H9 (cell line): ENCODE measurements at regions not wholly inside any gene's neighbourhood (a gene's known extent, or its start where the extent isn't known, plus 50 kb on each side); places are given as distances from the start of the nearest gene placed in this dataset.

Experiments
- DNase-seq: peaks from one replicate; pipeline ENCODE4 v3.0.0-alpha.2; 2017
- H2AFZ ChIP-seq: one replicate; pipeline ENCODE4 v1.6.1; 2013; ENCODE audit warnings: mild to moderate bottlenecking, low read length, control low read depth, moderate library complexity
- H2AK5ac ChIP-seq: 2 replicates; pipeline ENCODE4 v1.6.1; 2013; ENCODE audit warnings: low read length, control low read depth, mixed read lengths; ENCODE audit not compliant: insufficient read length
- H2BK120ac ChIP-seq: one replicate; pipeline ENCODE4 v1.6.1; 2013; ENCODE audit warnings: low read depth, mild to moderate bottlenecking, low read length, control low read depth, inconsistent platforms; ENCODE audit not compliant: poor library complexity, severe bottlenecking
- H2BK12ac ChIP-seq: 2 replicates; pipeline ENCODE4 v1.6.1; 2013; ENCODE audit warnings: low read length, control low read depth, mixed read lengths, low read depth; ENCODE audit not compliant: insufficient read length
- H2BK15ac ChIP-seq: 2 replicates; pipeline ENCODE4 v1.6.1; 2013; ENCODE audit warnings: low read depth, low read length, control low read depth
- H2BK20ac ChIP-seq: one replicate; pipeline ENCODE4 v1.6.1; 2013; ENCODE audit warnings: low read depth, mild to moderate bottlenecking, low read length, control low read depth, inconsistent platforms; ENCODE audit not compliant: poor library complexity, severe bottlenecking
- H2BK5ac ChIP-seq: 2 replicates; pipeline ENCODE4 v1.6.1; 2013; ENCODE audit warnings: low read length, control low read depth, mixed read lengths; ENCODE audit not compliant: insufficient read length
- H3K14ac ChIP-seq: 2 replicates; pipeline ENCODE4 v1.6.1; 2013; ENCODE audit warnings: low read length, control low read depth; ENCODE audit not compliant: insufficient read depth
- H3K18ac ChIP-seq: 2 replicates; pipeline ENCODE4 v1.6.1; 2013; ENCODE audit warnings: low read depth, mild to moderate bottlenecking, mixed read lengths, low read length, control low read depth; ENCODE audit not compliant: insufficient read length
- H3K23ac ChIP-seq: 2 replicates; pipeline ENCODE4 v1.6.1; 2013; ENCODE audit warnings: low read length, control low read depth, mixed read lengths, low read depth; ENCODE audit not compliant: insufficient read length
- H3K23me2 ChIP-seq: 2 replicates; pipeline ENCODE4 v1.6.1; 2013; ENCODE audit warnings: low read depth, mild to moderate bottlenecking, mixed read lengths, low read length, control low read depth; ENCODE audit not compliant: insufficient read length, poor library complexity, severe bottlenecking
- H3K27ac ChIP-seq: 2 replicates; pipeline ENCODE4 v1.5.1; 2013; ENCODE audit warnings: low read length, control low read depth, mixed read lengths, low read depth; ENCODE audit not compliant: insufficient read length
- H3K27me3 ChIP-seq: 2 replicates; pipeline ENCODE4 v1.6.1; 2013; ENCODE audit warnings: low read length, control low read depth, inconsistent platforms; ENCODE audit not compliant: insufficient read depth
- H3K4ac ChIP-seq: 2 replicates; pipeline ENCODE4 v1.6.1; 2013; ENCODE audit warnings: low read depth, mild to moderate bottlenecking, control low read depth, inconsistent platforms, low read length, moderate library complexity
- H3K4me1 ChIP-seq: 2 replicates; pipeline ENCODE4 v1.6.1; 2013; ENCODE audit warnings: low read length, control low read depth, inconsistent platforms; ENCODE audit not compliant: insufficient read depth
- H3K4me2 ChIP-seq: 2 replicates; pipeline ENCODE4 v1.6.1; 2013; ENCODE audit warnings: low read length, control low read depth, mixed read lengths; ENCODE audit not compliant: insufficient read length, insufficient read depth
- H3K56ac ChIP-seq: 2 replicates; pipeline ENCODE4 v1.6.1; 2013; ENCODE audit warnings: low read depth, mild to moderate bottlenecking, mixed read lengths, low read length, control low read depth; ENCODE audit not compliant: insufficient read length
- H3K79me1 ChIP-seq: 2 replicates; pipeline ENCODE4 v1.6.1; 2013; ENCODE audit warnings: low read depth, mild to moderate bottlenecking, moderate library complexity, low read length, control low read depth, inconsistent platforms; ENCODE audit not compliant: insufficient read depth, poor library complexity, severe bottlenecking
- H3K79me2 ChIP-seq: 2 replicates; pipeline ENCODE4 v1.6.1; 2013; ENCODE audit warnings: low read length, control low read depth, inconsistent platforms; ENCODE audit not compliant: insufficient read depth
- H3K9ac ChIP-seq: 2 replicates; pipeline ENCODE4 v1.6.1; 2013; ENCODE audit warnings: low read length, control low read depth, mixed read lengths; ENCODE audit not compliant: insufficient read length; ENCODE audit errors: extremely low read depth
- H3K9me3 ChIP-seq: one replicate; pipeline ENCODE4 v1.6.1; 2013; ENCODE audit warnings: low read depth, low read length, inconsistent platforms; ENCODE audit not compliant: control insufficient read depth
- H3T11ph ChIP-seq: one replicate; pipeline ENCODE4 v1.6.1; 2013; ENCODE audit warnings: mild to moderate bottlenecking, low read length, control low read depth, inconsistent platforms
- H4K20me1 ChIP-seq: one replicate; pipeline ENCODE4 v1.6.1; 2013; ENCODE audit not compliant: control insufficient read depth, insufficient read length, insufficient read depth
- H4K5ac ChIP-seq: 2 replicates; pipeline ENCODE4 v1.6.1; 2013; ENCODE audit warnings: low read depth, mild to moderate bottlenecking, mixed read lengths, low read length, control low read depth; ENCODE audit not compliant: insufficient read length
- H4K8ac ChIP-seq: replicated peaks from 2 replicates; pipeline ENCODE4 v1.6.1; 2013; ENCODE audit warnings: low read length, control low read depth, mixed read lengths, low read depth; ENCODE audit not compliant: insufficient read length
- H4K91ac ChIP-seq: 2 replicates; pipeline ENCODE4 v1.6.1; 2013; ENCODE audit warnings: low read depth, mild to moderate bottlenecking, moderate library complexity, mixed read lengths, low read length, control low read depth; ENCODE audit not compliant: insufficient read length
- H3K27ac Mint-ChIP-seq, 3 experiments: 2 replicates in 2 of 3; 3 replicates in 1 of 3; pipeline ENCODE4 v1.8.0; 2020 to 2021; ENCODE audit warnings: mixed read lengths in 3 of 3, mild to moderate bottlenecking in 1 of 3, moderate library complexity in 1 of 3
- H3K27me3 Mint-ChIP-seq: 2 replicates; pipeline ENCODE4 v1.8.0; 2021; ENCODE audit warnings: low read depth, mild to moderate bottlenecking, moderate library complexity, mixed read lengths
- H3K36me3 Mint-ChIP-seq, 3 experiments: 2 replicates in 2 of 3; 3 replicates in 1 of 3; pipeline ENCODE4 v1.8.0; 2020 to 2021; ENCODE audit warnings: low read depth in 3 of 3, mixed read lengths in 3 of 3; ENCODE audit not compliant: insufficient read depth in 1 of 3
- H3K4me1 Mint-ChIP-seq, 2 experiments: 2 replicates each; pipeline ENCODE4 v1.8.0; 2020; ENCODE audit warnings: mixed read lengths in 2 of 2
- H3K4me3 Mint-ChIP-seq, 2 experiments: 2 replicates in 1 of 2; 3 replicates in 1 of 2; pipeline ENCODE4 v1.8.0; 2020 to 2021; ENCODE audit warnings: mild to moderate bottlenecking in 2 of 2, mixed read lengths in 2 of 2, moderate library complexity in 1 of 2
- H3K9me3 Mint-ChIP-seq, 2 experiments: 2 replicates in 1 of 2; 3 replicates in 1 of 2; pipeline ENCODE4 v1.8.0; 2020; ENCODE audit warnings: mild to moderate bottlenecking in 2 of 2, mixed read lengths in 2 of 2, moderate library complexity in 1 of 2
- CTCF ChIP-seq: fragments of 200-600 bp; sonication (generic); conservative IDR thresholded peaks from 3 replicates; pipeline ENCODE4 v1.8.0; 2021; ENCODE audit warnings: antibody characterized with exemption, mild to moderate bottlenecking
- whole genome bisulfite sequencing: extraction: QIAGEN DNeasy Blood & Tissue Kit; methylation state at CpG from one replicate; pipeline ENCODE4 v1.1.7; 2013; ENCODE audit warnings: missing lambda C conversion rate, low lambda C conversion rate, mixed read lengths; ENCODE audit not compliant: insufficient read length; ENCODE audit errors: extremely low coverage; 5-methylcytosine and 5-hydroxymethylcytosine counted together

GRCh38 chr7:3245077-3245476 lies 56.0 kb upstream of the SDK1 start:
- H3K27ac Mint-ChIP-seq: no peak overlapping the region
- no peak overlapping the region for H3K27ac ChIP-seq
- no peak overlapping the region for H3K4ac ChIP-seq
- no peak overlapping the region for H2BK12ac ChIP-seq
- H3T11ph ChIP-seq: no peak overlapping the region
- no peak overlapping the region for H4K91ac ChIP-seq
- H3K23ac ChIP-seq: no peak overlapping the region
- H3K4me1 ChIP-seq: no peaks in the 10 kb centered on the region; the same call in 1 of the 2 replicates
- no peaks in the 10 kb centered on the region for H4K20me1 ChIP-seq
- no peak overlapping the region for H2BK20ac ChIP-seq
- H3K79me1 ChIP-seq: no peaks in the 10 kb centered on the region
- H3K18ac ChIP-seq: no peak overlapping the region
- H2BK120ac ChIP-seq: no peak overlapping the region
- no peak overlapping the region for H3K56ac ChIP-seq
- no peak overlapping the region for H3K14ac ChIP-seq
- peaks cover 0 to 10% (median 0%) of the 10 kb centered on the region in 3 experiments; a peak in 3 of 7 replicates for H3K36me3 Mint-ChIP-seq
- H3K4me3 Mint-ChIP-seq: no peak overlapping the region
- no peak overlapping the region for H3K4me2 ChIP-seq
- peaks cover 2% of the 10 kb centered on the region; the same call in 1 of the 2 replicates for H3K27me3 Mint-ChIP-seq
- no peak overlapping the region for H4K5ac ChIP-seq
- no peaks in the 10 kb centered on the region for H3K9me3 ChIP-seq
- no peak overlapping the region for H4K8ac ChIP-seq
- no CpG with 5 or more reads among the region's 2 CpGs for WGBS
- no peak overlapping the region for H2BK5ac ChIP-seq
- peaks cover 7 to 9% of the 10 kb centered on the region in 2 experiments; a peak in 2 of 5 replicates for H3K9me3 Mint-ChIP-seq
- no peak overlapping the region for H2AK5ac ChIP-seq
- no peak for TF ChIP-seq CTCF
- H3K9ac ChIP-seq: no peak overlapping the region
- H3K4me1 Mint-ChIP-seq: peaks cover 13 to 29% of the 10 kb centered on the region in 2 experiments
- no peaks in the 10 kb centered on the region for H3K79me2 ChIP-seq
- H2BK15ac ChIP-seq: no peak overlapping the region
- no peaks in the 10 kb centered on the region for H3K23me2 ChIP-seq
- H2AFZ ChIP-seq: no peak overlapping the region
- DNase-seq: no peak
- H3K27me3 ChIP-seq: no peaks in the 10 kb centered on the region
